GM19395 (cell line): ENCODE measurements at regions not wholly inside any gene's neighbourhood (a gene's known extent, or its start where the extent isn't known, plus 50 kb on each side); places are given as distances from the start of the nearest gene placed in this dataset.

ENCODE experiments used
- ATAC-seq: cut with Tn5 transposase; IDR thresholded peaks from one replicate; pipeline ENCODE4 v1.9.1; 2021; ENCODE audit warnings: mild to moderate bottlenecking, moderate library complexity; ENCODE audit not compliant: unreplicated experiment

- ATAC-seq = no peak
These were observed 49.9 kb downstream of the CHRM3 start for GRCh38 chr1:239436286-239436685.

DNA sequence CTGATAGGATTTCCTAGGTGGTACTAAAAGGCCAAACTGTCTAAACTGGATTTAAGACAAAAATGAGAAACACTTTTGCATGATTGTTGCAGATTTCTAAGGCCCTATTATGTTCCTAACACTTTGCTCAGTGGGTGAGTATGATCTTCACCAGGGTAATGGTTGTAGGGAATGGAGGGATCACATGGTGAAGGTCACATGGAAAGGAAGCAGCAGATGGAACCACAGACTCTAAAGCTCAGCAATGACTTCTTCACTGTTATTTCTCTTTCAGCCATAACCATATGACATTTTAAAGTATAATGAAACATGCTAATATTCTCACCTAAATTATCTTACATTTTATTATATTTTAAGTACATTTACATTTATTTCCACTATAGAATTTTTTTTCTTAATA, 51.5 kb downstream of the CHRM3 start:
- no peak for ATAC-seq

GRCh38 chr1:239438891-239439290, 52.5 kb downstream of the CHRM3 start:
- no peak for ATAC-seq

- ATAC-seq = no peak
These were observed 57.0 kb downstream of the CHRM3 start for GRCh38 chr1:239443361-239443760.

- no peak for ATAC-seq
These were observed 60.2 kb downstream of the CHRM3 start for GRCh38 chr1:239446611-239447010.

GRCh38 chr1:239448911-239449310, 62.5 kb downstream of the CHRM3 start:
- ATAC-seq = no peak

DNA sequence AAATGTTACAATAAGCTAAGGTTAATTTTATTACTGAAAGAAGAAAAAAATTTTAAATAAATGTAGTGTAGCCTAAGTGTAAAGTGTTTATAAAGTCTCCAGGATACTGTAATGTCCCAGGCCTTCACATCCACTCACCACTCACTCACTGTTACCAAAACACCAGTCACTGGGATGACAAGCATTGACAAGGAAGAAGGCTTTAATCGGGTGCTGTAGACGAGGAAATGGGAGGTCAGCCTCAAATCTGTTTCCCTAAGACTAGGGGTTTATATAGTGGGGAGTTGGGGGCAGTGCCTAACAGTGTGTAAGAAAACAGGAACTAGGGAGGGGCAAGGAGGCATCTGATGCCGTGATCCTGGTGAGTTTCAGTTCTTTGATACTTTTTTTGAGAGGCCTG, 69.4 kb downstream of the CHRM3 start:
- no peak for ATAC-seq

DNA sequence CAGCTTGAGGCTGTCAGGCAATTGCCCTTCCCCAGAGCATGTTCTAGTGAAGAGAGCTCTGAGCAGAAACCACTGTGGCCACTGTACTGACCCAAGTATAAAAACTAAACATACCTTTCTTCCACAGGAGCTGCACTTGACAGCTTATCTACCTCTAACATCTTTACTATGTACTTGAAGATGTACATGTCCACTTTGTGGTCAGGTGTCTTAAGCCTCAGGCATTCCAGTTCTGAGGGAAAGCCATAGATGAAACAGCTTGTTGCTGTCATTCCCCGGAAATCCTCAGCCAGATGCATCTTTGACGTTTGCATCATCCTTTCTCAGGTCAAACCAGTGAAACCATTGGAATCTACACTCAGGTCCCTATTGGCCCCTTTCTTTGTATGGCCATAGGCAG, 70.4 kb downstream of the CHRM3 start:
- ATAC-seq = no peak

DNA sequence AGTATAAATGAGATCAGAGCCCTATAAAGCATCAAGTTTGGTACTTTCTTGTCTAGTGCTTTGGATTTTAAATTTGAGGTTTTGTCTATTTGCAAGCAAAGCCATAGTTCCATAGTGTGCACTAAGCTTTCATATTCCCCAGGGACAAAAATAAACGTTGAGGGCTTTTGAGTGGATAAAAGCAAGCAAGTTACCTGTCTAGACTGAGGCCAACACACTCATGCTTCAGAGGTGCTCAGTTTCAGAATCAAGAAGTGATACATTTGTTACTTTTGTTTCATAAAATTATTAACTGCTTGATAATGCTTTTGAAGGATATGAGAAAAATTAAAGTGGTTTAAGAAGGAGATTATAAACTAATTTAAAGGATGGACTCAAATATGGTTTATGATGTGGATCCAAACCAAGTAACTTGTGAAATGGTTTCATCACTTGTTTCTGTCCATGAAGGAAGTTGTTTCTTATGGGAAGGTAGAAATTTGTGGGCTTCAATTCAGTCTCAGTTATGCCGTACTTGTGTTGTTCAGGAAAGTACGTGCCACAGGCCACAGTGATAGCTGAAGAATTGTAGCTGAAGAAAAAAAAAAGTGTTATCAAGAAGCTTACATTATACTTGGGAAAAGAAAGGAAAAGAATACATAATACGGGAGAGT, 71.2 kb downstream of the CHRM3 start:
- ATAC-seq = peak; percentile 49

GRCh38 chr1:239458144-239458500, 71.8 kb downstream of the CHRM3 start:
- ATAC-seq = peak; percentile 75

DNA sequence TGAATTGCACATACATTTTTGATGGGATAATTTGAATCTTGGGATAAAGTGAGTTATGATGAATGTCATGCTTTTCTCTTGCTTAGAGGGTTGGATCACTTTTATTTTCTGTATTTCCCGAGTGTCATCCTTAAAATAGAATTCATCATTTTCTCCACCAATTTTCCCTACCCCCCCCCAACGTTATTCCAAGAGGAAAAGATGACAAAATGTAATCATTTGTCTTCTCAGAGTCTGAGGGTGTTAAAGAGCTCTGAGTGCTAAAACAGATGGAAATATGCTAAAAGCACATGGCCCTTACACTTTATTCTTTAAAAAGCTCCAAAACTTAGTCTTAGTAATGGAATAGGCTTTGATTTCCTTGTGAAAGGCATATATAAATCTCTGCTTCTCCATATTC, 81.4 kb downstream of the CHRM3 start:
- ATAC-seq = no peak

GRCh38 chr1:239478069-239478468, 91.7 kb downstream of the CHRM3 start:
- ATAC-seq = no peak

- no peak for ATAC-seq
These were observed 97.0 kb downstream of the CHRM3 start for GRCh38 chr1:239483391-239483790.

GRCh38 chr1:239493811-239494414, 107.5 kb downstream of the CHRM3 start:
- ATAC-seq = no peak

GRCh38 chr1:239505094-239505493, 118.7 kb downstream of the CHRM3 start:
- ATAC-seq = no peak

- no peak for ATAC-seq
These were observed 121.5 kb downstream of the CHRM3 start for GRCh38 chr1:239507826-239508225.

- no peak for ATAC-seq
These were observed 125.5 kb downstream of the CHRM3 start for GRCh38 chr1:239511875-239512274.

GRCh38 chr1:239516579-239516978, 130.2 kb downstream of the CHRM3 start:
- no peak for ATAC-seq

GRCh38 chr1:239526391-239526790, 140.0 kb downstream of the CHRM3 start:
- ATAC-seq = no peak

GRCh38 chr1:239527051-239527693, 140.8 kb downstream of the CHRM3 start:
- ATAC-seq = no peak

DNA sequence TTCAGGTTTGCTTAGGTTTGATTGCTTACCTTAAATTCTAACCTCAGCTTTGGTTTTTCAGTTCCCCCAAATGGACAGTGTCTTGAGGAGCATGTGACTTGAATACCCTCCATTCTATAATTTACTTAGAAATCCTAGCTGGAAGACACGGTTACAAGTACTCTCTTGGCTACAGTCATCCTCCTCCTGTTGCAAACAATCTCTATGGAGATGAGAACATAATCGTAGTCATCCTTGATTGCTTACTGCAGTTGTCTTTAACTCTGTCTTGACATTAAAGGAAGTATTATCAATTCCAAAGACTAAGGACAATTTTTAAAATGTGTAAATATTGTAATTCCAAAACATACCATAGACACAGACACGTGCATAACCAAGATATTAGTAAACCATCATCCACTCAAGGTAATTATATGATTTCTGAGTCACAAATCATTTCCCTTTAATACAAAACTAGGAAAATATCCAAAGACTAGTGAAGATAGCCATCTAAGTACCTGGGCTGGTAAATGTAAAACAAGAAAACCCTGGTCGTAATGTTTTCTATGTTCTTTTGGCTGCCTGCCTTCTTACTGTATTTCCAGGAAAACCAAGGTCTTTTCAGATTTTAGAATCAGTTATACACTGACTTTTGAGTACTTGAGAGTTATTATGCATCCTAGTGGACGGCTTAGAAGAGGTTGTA, 149.9 kb downstream of the CHRM3 start:
- no peak for ATAC-seq

GRCh38 chr1:239537795-239538194, 151.4 kb downstream of the CHRM3 start:
- no peak for ATAC-seq
